AG10803 (cell line): ENCODE measurements at regions not wholly inside any gene's neighbourhood (a gene's known extent, or its start where the extent isn't known, plus 50 kb on each side); places are given as distances from the start of the nearest gene placed in this dataset.

ENCODE experiments used
- DNase-seq: peaks from one replicate; pipeline ENCODE4 v3.0.0; 2010; ENCODE audit warnings: low read depth
- H3K4me3 ChIP-seq: 2 replicates; pipeline ENCODE4 v1.5.1; 2011; ENCODE audit warnings: mild to moderate bottlenecking, low read length, control low read depth
- TF ChIP-seq, protein P1 (sequence below): conservative IDR thresholded peaks from 2 replicates; pipeline ENCODE4 v1.5.1; 2011; ENCODE audit warnings: mild to moderate bottlenecking, low read length, control low read depth, inconsistent platforms

DNA sequence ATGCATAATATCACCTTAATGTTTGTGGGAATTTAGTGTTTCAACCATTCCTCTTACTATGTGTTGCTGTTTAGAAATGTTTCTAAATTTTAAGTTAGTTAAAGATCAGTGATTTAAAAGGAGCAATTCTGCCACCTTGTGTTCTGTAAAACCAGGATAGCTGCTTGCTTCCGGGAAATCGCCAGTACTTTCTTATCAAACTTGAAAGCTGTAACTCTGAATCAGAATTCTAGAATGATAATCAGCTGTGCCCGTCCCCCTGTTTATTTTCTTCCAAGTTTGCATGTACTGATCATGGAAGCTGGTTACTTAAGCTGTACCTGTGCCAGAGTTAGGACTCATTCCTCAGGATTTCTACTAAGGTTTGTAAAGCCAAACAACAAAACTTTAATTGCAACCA, 656.4 kb downstream of the LTN1 start:
- TF ChIP-seq, protein P1, sequence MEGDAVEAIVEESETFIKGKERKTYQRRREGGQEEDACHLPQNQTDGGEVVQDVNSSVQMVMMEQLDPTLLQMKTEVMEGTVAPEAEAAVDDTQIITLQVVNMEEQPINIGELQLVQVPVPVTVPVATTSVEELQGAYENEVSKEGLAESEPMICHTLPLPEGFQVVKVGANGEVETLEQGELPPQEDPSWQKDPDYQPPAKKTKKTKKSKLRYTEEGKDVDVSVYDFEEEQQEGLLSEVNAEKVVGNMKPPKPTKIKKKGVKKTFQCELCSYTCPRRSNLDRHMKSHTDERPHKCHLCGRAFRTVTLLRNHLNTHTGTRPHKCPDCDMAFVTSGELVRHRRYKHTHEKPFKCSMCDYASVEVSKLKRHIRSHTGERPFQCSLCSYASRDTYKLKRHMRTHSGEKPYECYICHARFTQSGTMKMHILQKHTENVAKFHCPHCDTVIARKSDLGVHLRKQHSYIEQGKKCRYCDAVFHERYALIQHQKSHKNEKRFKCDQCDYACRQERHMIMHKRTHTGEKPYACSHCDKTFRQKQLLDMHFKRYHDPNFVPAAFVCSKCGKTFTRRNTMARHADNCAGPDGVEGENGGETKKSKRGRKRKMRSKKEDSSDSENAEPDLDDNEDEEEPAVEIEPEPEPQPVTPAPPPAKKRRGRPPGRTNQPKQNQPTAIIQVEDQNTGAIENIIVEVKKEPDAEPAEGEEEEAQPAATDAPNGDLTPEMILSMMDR = peak; percentile 60
- DNase-seq = peak; percentile 91
- H3K4me3 ChIP-seq = no peak overlapping the region

DNA sequence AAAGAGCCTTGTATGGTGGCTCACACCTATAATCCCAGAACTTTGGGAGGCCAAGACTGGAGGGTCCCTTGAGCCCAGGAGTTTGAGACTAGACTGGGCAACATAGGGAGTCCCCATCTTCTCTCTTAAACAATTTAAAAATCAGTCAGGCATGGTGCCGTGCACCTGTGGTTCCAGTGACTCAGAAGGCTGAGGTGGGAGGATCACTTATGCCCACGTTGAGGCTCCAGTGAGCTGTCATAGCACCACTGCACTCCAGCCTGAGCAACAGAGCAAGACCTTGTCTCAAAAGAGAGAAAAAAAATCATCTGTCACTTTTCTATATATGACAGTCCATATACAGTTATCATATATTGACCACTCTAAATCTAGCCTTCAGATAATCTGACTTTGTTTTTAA, 658.3 kb downstream of the LTN1 start:
- DNase-seq = no peak

DNA sequence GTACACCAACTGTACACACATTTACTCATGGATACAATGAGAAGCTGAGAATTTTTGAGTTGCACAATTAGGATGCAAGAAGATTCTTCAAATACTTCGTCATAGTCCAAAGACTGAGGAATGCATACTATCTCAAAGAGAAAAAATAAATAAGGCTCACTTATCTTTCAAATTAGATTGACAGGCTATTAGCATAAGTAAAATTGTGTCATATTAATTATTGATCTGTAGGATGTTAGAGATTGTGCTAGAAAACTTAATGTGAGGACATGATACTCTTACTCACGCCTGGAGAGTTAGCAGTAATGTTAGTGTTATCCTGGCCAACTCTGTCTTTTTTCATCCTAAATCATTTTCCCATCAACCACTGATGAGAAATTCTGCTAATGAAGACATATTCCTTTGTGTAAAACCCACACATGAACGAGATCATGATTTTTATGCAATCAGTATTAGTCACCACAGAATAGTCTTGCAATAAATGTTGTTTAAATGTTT, 659.0 kb downstream of the LTN1 start:
- peak; percentile 86 for DNase-seq
- TF ChIP-seq, protein P1 = no peak
- H3K4me3 ChIP-seq = no peak overlapping the region

More for the DNA sequence above, 658.3 kb downstream of the LTN1 start:
- TF ChIP-seq, protein P1 = no peak
- H3K4me3 ChIP-seq = no peak overlapping the region

DNA sequence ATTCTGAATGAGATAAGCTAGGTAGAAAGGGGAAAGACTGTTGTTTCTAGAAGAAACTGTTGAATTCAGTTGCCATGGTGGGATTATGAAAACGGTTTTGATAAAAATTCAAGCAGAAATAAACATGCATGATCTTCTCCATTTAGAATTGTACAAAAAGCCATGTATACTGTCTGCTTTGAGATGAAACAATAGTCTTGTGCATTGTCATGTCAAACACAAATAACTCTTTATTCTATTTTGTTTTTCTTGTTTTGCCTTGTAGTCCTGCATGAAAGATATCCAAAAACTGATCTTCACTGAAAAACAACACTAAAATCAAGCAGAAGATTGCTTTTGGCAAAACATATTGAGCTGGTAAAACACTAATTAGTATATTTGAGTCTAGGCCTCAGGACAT, 659.9 kb downstream of the LTN1 start:
- DNase-seq = no peak
- TF ChIP-seq, protein P1 = no peak
- H3K4me3 ChIP-seq = no peak overlapping the region

DNA sequence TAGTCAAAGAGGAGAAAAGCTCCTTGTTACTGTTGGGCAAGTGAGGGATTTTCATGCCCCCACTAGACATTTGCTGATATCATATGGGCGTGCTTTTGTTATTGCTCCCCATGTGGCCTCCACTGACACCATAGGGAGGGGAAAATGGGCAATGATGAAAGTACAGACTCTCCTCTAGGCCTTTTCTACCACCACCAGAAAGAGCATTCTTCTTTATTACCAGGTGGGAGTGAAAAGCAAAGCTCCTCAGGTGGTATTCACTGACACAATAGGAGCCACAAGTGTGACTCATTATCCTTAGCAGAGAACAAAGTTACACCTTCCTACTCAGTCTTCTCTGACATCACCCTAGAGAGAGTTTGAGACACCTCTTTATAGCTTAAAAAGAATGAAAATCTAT, 667.1 kb downstream of the LTN1 start:
- no peak overlapping the region for H3K4me3 ChIP-seq
- no peak for DNase-seq
- TF ChIP-seq, protein P1 = no peak

DNA sequence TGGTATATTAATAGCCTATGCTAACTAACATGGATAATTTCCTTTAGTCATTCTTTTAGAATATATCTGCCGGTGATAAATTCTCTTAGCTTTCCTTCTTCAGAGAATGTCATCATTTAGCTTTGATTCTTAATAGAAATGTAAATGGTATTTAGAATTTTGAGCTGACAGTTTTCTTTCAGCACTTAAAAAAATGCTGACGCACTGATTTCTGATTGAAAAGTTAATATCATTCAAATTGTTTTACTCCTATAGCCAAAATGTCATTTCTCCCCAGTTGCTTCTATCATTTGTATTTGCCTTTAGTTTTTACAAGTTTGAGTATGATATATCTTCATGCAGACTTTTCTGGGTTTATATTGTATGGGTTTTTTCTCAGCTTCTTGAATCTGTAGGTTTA, 668.0 kb downstream of the LTN1 start:
- no peak for DNase-seq
- TF ChIP-seq, protein P1 = no peak
- H3K4me3 ChIP-seq = no peak overlapping the region

DNA sequence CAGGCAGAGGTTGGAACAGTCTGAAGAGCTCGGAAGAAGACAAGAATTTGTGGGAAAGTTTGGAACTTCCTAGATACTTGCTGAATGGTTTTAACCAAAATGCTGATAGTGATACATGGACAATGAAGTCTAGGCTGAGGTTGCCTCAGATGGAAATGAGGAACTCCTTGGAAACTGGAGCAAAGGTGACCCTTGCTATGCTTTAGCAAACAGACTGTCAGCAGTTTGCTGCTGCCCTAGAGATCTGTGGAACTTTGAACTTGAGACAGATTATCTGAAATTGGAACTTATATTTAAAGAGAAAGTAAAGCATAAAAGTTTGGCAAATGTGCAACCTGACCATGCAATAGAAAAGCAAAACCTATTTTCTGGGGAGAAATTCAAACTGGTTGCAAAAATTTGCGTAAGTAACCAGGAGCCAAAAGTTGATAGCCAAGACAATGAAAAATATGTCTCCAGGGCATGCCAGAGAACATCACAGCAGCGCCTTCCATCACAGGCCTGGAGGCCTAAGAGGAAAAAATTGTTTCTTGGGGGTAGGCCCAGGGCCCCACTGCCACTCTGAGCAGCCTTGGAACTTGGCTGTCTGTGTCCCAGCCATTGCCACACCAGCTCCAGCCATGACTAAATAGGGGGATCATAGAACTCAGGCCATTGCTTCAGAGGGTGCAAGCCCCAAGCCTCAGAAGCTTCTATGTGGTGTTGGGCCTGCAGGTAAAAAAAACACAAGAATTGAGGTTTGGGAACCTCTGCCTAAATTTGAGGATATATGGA, 675.3 kb downstream of the LTN1 start:
- TF ChIP-seq, protein P1 = no peak
- H3K4me3 ChIP-seq = no peak overlapping the region
- no peak for DNase-seq
